ENCODE measurements at regions not wholly inside any gene's neighbourhood (a gene's known extent, or its start where the extent isn't known, plus 50 kb on each side); places are given as distances from the start of the nearest gene placed in this dataset.
"Not testable (repeated sequence)": the region's sequence is repeated elsewhere in the genome, so short reads cannot be mapped to it uniquely, and the experiment has no call there.

DNA sequence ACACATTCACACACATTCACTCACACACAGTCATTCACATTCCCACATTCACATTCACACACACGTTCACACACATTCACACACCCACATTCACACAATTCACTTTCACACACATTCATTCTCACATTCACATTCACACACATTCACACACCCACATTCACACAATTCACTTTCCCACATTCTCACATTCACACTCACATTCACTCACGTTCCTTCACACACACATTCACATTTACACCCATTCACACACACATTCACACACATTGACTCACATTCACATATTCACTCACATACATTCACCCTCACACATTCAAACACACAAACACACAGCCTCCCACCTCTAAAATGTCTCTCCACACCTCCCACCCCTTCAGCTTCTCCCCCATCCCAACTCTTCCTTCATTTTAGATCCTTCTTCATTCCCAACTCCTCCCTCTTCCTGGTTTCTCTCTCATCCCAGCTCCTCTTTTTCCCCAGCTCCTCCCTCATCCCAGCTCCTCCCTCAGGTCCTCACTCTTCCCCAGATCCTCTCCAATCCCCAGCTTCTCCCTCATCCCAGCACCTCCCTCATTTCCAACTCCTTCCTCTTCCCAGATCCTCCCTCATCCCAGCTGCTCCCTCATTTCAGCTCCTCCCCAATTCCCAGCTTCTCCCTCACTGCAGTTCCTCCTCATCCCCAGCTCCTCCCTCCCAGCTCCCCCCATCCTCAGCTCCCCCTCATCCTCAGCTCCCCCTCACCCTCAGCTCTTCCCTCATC is 111.0 kb downstream of the FAM53A start:
- FAIRE-seq: no peak

DNA sequence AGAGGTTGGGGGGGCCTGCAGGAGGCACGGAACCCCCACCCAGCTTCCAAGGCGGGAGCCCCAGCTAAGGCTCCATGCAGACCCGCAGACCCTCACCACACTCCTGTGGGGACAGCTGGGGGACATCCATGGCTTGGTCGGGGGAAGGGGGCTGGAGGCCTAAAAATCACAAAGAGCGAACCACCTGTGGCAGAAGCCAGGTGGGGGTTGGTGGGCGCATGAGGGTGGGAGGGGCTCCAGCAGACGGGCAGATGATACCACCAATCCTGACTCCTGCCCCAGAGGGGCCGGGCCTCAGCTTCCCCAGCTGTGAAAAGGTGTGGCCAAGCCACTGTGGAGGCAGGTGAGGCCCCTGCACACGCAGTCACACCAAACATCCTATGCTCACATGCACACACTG is 111.6 kb downstream of the FAM53A start:
- no peak for FAIRE-seq

DNA sequence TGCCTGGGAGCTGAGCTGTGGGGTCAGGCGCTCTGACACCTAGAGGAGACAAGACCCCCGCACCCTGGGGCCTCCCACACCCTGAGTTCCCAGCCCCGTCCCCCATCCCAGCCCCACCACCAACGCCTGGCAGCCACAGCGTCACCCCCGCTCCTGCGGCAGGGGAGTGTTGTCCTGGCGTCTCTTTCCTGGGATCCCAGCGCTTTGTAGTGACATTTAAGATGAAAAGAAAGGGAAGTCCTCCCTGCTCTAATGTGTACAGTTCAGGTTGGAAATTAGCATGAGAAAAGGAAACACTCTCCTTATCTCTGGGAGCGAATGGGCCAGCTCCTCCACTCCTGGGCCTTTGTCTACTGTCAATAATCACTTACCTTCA is 112.1 kb downstream of the FAM53A start:
- FAIRE-seq: no peak

DNA sequence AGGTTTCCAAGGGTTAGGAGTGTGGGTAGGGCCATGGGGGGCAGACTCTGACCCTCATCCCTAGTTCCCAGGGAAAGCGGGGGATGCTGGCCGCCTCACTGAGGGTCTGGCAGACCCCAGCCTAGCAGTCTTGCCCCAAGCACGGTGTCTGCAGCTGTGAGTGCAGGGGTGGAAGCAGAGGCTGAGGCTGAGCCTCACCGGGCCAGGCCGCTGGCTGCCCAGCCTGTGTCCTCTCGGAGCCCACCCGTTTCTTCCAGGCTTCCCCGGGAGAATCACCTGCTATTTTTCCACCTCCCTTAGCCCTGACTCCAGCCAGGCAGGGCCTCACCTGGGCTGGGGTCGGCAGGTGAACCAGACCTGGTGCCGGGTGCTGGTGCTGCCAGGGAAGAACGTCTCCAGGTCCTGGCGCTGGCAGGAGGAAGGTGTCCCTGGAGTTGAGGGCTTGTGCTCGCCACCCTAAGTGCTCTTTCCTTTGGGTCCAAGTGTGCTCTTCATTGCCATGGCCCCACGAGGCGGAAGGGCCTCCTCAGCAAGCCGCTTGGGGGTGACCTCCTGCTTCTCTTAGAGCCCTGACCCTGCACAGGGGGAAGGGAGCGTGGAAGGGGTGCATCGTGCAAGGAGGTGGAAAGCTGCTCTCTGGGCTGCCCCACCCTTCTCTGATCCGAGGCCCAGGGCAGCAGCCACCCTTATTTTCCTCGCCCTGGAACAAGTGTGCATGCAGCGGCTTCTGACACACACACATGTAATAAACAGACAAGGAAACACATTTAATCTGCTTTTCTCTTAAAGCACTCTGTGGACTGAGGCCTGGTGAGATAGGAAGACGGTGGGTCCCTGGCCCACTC is 112.7 kb downstream of the FAM53A start:
- FAIRE-seq: no peak

DNA sequence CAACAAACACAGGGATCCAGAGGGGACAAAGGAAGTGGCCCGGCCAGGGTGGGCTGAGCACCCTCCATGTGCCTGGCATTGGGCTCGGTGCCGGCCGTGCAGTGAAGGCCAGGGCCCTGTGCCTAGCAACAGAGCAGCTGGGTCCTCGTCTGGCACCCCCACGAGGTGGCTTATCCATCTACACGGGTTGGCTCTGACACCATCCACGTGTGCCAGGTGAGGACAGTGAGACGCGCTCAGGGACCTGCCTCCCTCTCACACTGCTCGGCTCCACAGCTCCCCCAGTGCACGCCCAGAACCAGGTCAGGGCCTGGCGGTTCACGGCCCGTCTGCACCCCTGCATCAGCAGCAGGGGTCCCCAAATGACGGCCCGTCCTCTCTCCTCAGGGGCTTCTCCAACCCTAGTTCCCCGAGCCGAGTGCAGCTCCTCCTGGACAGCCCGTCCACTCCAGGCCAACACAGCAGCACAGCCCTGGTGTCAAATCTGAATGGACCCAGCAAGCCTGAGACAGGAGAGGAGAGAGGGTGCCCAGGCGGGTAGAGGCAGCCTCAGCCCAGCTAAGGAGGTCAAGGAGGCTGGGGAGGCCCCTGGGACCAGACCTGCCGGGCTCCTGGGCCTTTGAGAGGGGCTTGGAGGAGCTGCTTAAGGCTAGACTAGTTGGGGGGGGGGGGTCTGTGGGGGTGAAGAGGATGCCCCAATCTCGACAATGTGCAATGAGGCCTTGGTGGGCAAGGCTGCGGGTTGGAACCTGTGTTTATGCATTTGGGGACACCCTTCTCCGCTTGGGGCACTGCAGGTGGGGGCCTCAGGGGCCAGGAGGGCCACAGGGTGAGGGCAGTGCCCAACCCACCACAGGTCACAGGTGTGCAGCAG is 113.6 kb downstream of the FAM53A start:
- FAIRE-seq: no peak

DNA sequence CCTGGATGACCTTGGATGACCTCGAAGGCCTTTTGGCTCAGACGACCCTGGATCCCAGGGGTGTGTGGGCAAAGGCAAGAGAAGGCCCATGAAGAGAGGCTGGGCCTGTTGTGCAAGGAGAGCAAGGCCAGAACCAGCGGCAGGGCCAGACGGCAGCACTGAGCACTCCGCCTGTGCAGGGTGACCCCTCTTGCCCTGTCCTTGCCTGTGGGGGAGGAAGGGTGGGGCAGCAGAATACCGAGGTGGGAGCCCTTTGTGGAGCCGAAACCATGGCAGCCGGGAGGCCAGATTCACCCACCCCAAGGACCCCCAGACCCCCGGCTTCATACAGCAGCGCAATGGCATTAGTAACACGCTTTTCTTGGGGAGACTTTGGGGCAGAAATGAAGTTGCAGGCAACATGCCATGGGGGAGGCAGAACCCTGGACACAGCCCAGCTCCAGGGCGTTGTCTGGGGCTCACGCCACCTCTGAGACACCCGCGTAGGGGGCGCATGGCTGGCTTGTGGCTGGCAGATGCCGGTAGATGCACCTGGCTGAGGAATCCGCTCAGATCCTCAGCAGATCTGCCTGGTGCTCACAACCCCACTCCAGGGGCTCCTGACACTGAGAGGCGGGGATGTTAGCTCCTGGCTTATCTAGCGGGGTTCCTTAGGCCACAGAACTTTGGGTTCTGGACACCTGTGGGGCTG is 114.5 kb downstream of the FAM53A start:
- no peak for FAIRE-seq

DNA sequence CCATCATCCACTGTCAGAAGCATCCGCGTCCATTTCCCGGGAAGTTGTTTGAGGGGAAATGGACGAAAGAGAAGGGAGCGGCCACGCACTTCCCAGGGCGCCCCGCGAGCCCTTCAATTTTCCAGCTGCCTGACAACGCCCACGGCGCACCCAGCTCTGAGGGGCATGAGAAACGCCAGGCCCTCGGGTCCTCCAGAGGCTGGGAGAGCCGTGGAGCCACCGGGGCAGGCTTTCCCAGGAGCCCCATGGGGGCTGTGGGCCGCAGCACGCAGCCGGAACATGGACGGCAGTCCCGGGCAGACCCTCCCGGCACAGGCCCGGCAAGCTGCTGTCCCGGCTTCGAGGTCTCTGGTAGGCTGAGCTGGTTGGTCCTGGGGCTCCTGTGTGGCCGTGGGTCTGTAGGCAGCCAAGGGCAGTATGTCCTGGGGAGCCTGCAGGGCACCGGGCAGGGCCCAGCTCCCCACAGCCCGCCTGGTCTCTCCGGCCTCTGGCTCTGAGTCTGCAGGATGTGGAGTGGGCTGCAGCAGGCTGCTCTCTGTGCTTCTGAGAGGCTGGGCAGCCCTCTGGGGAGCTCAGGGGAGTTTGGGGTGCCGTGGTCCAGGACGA is 115.2 kb downstream of the FAM53A start:
- no peak for FAIRE-seq

DNA sequence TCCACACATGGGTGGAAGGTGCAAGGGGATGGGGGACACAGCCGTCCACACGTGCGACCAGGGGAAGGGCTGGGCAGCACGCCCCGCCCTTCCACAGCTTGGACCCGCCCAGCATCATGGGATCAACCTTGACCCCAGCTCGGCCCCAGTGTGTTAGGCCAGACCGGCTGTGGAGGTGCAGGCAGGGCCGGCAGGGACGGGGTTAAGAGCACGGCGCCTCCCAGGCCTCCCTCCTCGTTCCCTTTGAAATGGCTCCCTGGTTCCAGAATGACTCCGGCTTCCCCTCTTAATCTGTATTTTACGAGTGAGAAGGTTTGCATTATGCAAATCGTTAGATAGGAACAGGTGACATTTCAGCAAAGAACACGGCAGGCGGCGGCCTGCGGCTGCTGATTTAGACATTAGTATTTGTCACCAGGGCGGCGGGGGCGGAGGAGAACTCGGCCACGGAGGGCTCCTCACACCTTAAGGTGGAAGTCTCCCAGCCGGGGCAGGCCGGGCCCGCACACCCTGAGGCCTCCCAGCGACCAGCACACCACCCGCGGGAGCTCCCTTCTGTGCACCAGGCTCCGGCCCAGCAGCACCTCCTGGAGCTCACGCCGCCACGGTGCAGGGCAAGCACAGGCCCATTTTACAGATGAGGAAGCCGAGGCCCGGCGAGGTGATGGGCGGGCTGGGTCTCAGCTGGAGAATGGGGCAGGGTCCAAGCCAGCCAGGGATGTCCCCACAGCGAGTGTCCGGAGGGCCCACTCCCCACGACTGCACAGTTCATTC is 116.1 kb downstream of the FAM53A start:
- FAIRE-seq: no peak

DNA sequence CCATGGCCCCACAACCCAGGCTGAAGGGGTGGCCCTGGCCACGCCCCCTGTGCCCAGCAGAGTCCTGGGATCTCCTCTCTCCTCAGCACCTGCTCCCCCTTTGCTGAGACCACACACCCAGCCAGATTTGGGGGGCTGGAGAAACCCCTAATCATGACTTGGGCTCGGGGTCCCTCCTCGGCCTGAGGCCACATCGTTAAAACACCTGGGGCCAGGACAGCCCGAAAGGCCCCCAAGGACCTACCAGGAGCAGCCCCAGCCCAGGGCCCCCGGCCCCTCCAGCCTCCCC is 116.7 kb downstream of the FAM53A start:
- FAIRE-seq: no peak

DNA sequence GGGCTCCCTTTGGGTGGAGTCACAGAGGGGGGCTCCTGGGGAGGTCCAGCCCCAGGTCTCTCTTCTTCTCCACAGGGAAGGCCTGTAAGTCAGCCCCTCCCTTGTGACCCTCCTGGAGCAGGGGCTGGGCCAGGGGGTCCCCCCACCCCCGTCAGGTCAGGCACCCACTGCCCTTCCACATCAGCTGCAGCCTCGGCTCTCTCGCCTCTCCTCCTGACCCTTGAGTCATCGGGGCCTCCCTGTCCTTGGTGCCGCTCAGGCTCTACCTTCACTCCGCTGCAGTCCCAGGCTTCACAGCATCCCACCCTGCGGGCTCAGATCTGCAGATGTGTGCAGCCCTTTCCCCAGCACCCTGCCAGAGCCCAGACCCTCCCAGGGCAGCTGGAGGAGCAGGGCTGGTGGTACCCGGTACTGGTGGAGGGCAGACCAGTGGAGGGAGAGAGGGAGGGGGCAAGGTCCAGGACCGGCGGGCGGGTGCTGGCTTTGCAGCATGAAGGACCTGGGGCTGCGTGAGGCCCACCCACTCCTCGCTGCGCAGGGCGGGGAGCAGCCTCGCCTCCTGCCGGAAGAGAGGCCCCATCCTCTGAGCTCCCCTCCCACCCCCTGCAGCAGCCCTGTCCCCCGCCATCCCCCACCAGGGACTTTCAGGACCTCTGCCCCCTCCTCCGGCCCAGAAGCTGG is 117.1 kb downstream of the FAM53A start:
- FAIRE-seq: no peak

DNA sequence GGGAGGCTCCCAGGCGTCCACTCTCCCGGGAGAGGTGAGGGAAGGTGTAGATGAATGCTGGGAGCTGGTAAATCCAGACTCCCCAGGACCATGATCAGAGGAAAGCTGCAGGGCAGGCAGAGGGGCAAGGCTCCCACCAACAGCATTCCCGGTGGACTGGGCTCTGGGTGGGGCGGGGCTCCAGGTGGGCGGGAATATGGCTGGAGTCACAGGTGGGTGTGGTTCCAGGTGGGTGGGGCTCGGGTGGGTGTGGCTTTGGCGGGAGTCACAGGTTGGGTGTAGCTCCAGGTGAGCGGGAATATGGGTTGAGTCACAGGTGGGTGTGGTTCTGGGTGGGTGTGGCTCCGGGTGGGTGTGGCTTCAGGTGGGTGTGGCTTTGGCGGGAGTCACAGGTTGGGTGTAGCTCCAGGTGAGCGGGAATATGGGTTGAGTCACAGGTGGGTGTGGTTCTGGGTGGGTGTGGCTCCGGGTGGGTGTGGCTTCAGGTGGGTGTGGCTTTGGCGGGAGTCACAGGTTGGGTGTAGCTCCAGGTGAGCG is 117.7 kb downstream of the FAM53A start:
- FAIRE-seq: not testable (repeated sequence)

DNA sequence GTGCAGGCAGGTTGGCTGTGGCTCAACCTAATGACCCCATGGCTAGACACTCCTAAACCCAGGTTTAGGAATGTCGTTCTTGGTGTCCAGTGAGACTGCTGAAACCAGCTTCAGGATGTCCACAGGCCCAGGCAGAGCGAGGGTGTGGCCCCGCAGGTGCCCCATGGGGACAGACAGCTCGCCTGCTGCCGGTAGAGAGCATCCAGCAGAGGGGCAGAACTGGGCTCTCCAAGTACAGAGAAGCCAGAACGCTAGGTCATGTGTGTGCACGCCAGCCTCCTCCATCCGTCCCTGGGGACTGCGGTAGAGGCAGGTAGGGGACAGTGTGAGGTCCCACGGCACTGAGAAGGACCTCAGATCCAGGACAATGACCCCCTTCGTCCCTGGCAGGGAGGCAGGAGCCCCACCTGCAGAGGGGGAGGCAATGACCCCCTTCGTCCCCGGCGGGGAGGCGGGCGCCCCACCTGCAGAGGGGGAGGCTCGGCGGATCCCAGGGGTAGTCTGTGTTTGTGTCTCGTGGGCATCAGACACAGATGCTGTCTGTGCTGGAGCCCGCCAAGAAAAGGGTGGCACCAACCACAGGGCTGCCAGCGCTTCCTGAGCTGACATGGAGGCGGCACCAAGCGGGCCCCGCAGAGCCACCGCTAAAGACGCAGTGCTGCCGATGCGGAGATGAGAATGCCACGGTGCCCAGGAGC is 118.4 kb downstream of the FAM53A start:
- no peak for FAIRE-seq

DNA sequence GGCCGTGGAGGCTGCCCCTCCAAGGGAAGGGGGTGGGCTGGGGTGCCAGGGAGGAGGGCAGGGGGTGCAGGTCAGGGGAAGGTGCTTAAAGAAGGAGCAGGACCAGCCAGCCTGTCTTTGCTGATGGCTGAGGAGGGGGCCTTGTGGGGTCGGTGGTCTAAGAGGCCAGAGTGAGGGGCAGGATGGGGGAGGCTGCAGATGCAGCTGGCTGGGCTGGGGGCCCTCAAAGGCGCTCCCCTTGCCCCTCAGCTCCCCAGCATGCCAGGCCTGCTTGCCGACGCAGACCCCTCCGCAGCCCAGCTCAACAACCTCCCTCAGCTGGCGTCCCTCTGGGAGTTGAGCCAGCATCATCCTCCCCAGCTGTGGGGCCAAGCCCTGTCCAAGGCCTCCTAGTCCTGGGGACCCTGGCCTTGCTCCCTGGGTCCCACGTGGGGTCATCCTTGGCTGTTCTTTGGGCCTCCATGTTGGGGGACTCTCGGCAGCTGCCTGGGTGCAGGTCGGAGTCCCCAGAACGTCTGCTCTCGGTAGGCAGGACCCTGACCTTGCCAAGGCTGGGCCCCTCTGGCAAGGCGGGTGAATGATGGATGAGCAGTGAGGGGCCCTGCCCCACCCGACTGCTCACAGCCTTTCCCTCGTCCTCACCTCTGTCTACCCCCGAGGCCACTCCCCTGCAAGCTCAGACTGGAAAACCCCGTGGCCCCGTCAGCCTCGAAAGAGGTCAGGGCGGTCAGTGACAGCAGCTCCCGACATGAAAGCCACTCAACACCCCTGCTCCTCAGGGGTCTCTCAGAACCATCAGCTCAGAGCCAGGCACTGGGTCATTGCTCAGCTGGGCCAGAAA is 119.4 kb downstream of the FAM53A start:
- FAIRE-seq: no peak

DNA sequence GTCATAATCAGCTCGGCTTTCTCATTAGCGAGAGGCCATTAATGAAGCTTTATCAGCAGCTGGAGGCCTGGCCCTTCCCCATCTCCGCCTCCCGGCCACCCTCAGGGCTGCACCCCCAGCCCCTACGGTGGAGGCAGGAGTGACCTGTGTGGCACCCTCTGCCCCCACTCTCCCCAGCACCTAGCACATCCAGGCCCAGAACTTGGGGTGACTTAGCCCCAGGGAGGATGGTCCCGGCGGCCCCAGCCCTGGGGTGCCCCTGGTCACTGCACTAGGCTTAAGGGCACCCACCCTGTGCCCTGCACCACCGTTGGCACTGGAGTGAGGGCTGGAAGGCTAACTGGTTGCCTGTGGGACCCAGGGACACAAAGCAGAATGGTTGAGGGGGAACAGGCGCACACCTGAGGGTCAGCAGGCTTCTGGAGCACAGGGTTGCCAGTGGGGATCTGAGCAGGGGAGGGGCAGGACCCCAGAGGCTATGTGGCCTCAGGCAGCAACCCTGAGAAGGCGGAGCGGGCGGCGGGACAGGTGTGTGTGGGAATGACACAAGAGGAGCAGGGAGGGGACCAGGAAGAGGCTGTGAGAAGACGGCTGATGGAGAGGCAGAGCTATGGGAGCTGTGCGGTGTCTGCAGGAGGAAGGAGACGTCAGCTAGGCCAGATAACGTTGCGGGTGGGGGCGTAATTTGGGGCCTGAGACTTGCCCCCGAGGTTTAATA is 120.2 kb downstream of the FAM53A start:
- FAIRE-seq: no peak

DNA sequence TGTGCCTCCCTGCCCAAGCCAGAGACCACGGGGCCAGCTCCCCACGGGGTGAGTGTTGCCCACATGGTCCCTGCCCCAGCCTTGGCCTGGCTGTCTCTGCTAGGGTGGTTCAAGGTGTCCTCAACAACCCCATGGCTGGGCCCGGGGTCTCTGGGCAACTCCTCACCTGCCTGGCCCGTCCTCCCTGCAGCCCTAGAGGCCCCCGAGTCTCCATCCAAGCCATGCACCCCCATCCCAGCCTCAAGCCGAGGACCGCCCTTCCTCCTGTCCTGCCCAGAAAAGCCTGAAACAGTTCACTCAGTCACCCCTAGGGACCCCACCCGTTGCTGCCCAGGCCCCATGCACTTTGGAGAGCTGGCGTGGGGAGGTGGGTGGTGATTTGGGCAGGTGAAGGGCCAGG is 120.9 kb downstream of the FAM53A start:
- no peak for FAIRE-seq

DNA sequence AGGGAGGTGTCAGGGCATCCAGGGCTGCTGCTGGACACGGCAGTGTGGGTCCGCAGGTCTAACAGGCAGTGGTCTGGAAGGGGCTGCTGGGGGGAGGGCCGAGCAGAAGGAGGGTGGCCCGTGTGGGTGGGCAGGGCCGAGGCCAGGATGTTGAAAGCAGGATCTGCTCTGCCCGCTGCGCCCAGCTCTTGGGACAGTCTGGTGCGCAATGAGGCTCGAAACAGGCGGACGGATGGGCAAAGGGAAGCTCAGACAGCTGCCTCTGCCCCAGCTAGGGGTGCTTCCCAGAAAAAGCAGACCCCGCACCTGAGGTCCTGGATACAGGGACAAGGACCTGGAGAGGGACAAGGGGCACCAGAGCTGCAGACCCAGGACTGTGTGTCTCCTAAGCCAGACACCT is 121.3 kb downstream of the FAM53A start:
- FAIRE-seq: no peak

DNA sequence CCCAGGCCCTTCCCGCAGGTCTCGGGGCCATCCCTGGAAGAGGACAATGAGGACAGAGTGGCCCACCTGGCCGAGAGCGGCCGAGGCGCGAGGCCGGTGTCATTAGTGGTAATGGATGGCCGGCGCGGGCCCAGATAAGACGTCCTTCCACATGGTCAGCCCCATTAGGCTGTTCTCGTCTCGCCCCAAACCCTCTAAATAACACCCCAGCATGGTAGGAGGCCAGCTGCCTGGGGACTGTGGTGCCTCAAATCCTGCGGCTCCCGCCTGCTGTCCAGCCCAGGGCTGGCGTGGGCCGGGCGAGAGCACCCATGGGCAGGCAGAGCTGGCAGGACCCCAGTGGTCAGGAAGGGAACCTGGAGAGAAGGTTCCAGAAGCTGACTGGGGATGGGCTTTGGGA is 121.7 kb downstream of the FAM53A start:
- no peak for FAIRE-seq

DNA sequence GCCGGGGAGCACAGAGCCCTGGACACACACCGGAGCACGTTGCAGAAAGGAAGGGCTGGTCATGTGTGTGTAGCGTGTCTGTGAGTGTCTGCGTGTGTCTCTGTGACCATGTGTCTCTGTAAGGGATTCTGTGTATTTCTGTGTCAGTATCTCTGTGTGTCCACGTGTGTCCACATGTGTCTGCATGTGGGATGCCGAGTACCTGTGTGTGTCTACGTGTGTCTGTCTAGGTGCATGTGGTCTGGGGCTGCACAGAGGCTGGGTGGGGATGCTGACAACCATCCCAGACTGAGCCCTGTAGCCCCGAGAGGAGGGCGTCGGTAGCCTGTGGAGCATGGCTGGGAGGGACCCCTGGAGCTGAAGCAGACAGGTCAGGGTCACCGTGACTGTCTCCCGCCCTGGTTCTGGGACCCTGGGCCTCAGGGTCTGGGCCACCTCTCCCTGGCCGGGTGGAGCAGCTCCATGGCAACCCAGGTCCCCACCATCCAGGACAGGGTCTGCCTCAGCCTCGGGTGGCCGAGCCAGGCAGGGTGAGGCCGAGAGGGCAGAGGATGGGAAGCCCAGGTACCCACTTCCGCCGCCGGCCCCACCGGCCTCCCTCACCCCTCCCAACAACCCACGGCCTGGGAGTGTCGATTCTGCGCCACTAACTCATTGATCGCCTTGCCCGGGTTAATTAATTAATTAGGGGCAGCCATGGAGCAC is 122.7 kb downstream of the FAM53A start:
- FAIRE-seq: no peak
